ENCODE measurements at regions not wholly inside any gene's neighbourhood (a gene's known extent, or its start where the extent isn't known, plus 50 kb on each side); places are given as distances from the start of the nearest gene placed in this dataset.

- H3K36me3 ChIP-seq (ENCODE audit: control insufficient read depth, insufficient read depth, low read length), result no peaks in the 10 kb centered on the region
Observed at GRCh38 chr5:168048486-168048885, 243.0 kb upstream of the WWC1 start.

GRCh38 chr5:168052686-168053085 is 238.8 kb upstream of the WWC1 start:
- H3K4me3 ChIP-seq (ENCODE audit: low read depth, low read length), result no peak overlapping the region
- H3K27me3 ChIP-seq (ENCODE audit: control insufficient read depth, insufficient read depth, low read length), result no peaks in the 10 kb centered on the region
- no peaks in the 10 kb centered on the region for H3K36me3 ChIP-seq (ENCODE audit: control insufficient read depth, insufficient read depth, low read length)
- TF ChIP-seq CTCF (IDR thresholded peaks at IDR 0.05; ENCODE audit: insufficient read depth, low read length, poor library complexity, severe bottlenecking), result no peak
- no peak for DNase-seq (ENCODE audit: low read depth)

More at GRCh38 chr5:168048486-168048885, 243.0 kb upstream of the WWC1 start:
- no peak for TF ChIP-seq CTCF (IDR thresholded peaks at IDR 0.05; ENCODE audit: insufficient read depth, low read length, poor library complexity, severe bottlenecking)
- Histone ChIP-seq H3K4me3 (ENCODE audit: low read depth, low read length) (no peak overlapping the region), H3K27me3 (ENCODE audit: control insufficient read depth, insufficient read depth, low read length) (no peaks in the 10 kb centered on the region)
- no peak for DNase-seq (ENCODE audit: low read depth)

GRCh38 chr5:168054091-168054490 is 237.4 kb upstream of the WWC1 start:
- H3K36me3 ChIP-seq (ENCODE audit: control insufficient read depth, insufficient read depth, low read length), result no peaks in the 10 kb centered on the region

GRCh38 chr5:168055141-168055683 is 236.2 kb upstream of the WWC1 start:
- H3K36me3 ChIP-seq (ENCODE audit: control insufficient read depth, insufficient read depth, low read length), result no peaks in the 10 kb centered on the region

More at GRCh38 chr5:168054091-168054490, 237.4 kb upstream of the WWC1 start:
- no peak for DNase-seq (ENCODE audit: low read depth)
- H3K4me3 ChIP-seq (ENCODE audit: low read depth, low read length), result no peak overlapping the region
- no peaks in the 10 kb centered on the region for H3K27me3 ChIP-seq (ENCODE audit: control insufficient read depth, insufficient read depth, low read length)
- TF ChIP-seq CTCF (IDR thresholded peaks at IDR 0.05; ENCODE audit: insufficient read depth, low read length, poor library complexity, severe bottlenecking), result no peak

GRCh38 chr5:168055961-168056360 is 235.5 kb upstream of the WWC1 start:
- Histone ChIP-seq H3K27me3 (ENCODE audit: control insufficient read depth, insufficient read depth, low read length) (no peaks in the 10 kb centered on the region), H3K4me3 (ENCODE audit: low read depth, low read length) (no peak overlapping the region), H3K36me3 (ENCODE audit: control insufficient read depth, insufficient read depth, low read length) (no peaks in the 10 kb centered on the region)
- no peak for DNase-seq (ENCODE audit: low read depth)
- no peak for TF ChIP-seq CTCF (IDR thresholded peaks at IDR 0.05; ENCODE audit: insufficient read depth, low read length, poor library complexity, severe bottlenecking)

More at GRCh38 chr5:168055141-168055683, 236.2 kb upstream of the WWC1 start:
- Histone ChIP-seq H3K4me3 (ENCODE audit: low read depth, low read length) (no peak overlapping the region), H3K27me3 (ENCODE audit: control insufficient read depth, insufficient read depth, low read length) (no peaks in the 10 kb centered on the region)
- no peak for DNase-seq (ENCODE audit: low read depth)
- TF ChIP-seq CTCF (IDR thresholded peaks at IDR 0.05; ENCODE audit: insufficient read depth, low read length, poor library complexity, severe bottlenecking), result no peak

Measured in kidney epithelial cell (primary cell).